Nephron progenitor cell (in vitro differentiated cells): ENCODE measurements at regions not wholly inside any gene's neighbourhood (a gene's known extent, or its start where the extent isn't known, plus 50 kb on each side); places are given as distances from the start of the nearest gene placed in this dataset.

Source experiments
- DNase-seq: peaks from one replicate; pipeline ENCODE4 v3.0.0; 2021
- H3K27ac Mint-ChIP-seq: 2 replicates; pipeline ENCODE4 v1.8.0; 2021; ENCODE audit warnings: mild to moderate bottlenecking, moderate library complexity, mixed read lengths
- H3K27me3 Mint-ChIP-seq: 2 replicates; pipeline ENCODE4 v1.8.0; 2021; ENCODE audit warnings: mild to moderate bottlenecking, low read depth, mixed read lengths; ENCODE audit not compliant: poor library complexity
- H3K36me3 Mint-ChIP-seq: 2 replicates; pipeline ENCODE4 v1.8.0; 2021; ENCODE audit warnings: low read depth, mixed read lengths
- H3K4me1 Mint-ChIP-seq: 2 replicates; pipeline ENCODE4 v1.8.0; 2021; ENCODE audit warnings: mixed read lengths
- H3K4me3 Mint-ChIP-seq: 2 replicates; pipeline ENCODE4 v1.8.0; 2021; ENCODE audit warnings: mild to moderate bottlenecking, moderate library complexity, mixed read lengths
- H3K9me3 Mint-ChIP-seq: 2 replicates; pipeline ENCODE4 v1.8.0; 2021; ENCODE audit warnings: mild to moderate bottlenecking, moderate library complexity, mixed read lengths
- TF ChIP-seq, protein P1 (sequence below): fragments of 200-600 bp; sonication (generic); IDR thresholded peaks from 2 replicates; pipeline ENCODE4 v1.5.0; 2021; ENCODE audit warnings: antibody characterized with exemption

DNA sequence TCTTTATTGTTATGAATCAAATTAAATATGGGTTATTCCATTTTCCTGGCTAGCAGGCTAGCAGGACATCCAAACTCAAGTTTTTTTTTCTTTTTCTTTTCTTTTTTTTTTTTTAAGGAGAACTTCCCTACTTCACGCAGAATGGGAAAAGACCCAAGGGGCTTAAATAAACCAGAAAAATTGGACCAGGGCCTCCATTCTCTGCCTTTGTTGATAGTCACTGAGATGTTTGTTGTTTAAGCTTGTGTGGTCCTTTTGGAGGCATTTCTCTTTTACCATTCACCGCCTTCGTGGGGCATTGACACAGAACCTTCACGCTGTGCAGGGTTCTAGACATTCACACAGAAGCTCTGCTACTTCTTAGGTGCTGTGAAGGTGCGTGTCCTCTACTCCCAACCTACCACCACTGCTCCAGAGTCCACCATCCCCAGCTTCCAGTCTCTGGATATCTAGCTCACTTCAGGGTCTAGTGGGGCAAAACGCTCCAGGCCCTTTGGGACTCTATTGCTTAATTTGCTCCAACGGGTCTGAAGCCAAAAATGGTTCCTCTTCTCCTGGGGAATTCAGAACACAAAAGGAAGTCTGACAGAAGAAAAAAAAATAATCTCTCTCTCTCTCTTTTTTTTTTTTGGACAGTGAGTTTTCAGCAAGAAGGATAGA, 301.3 kb downstream of the AEBP2 start:
- Mint-ChIP-seq H3K27ac (no peak overlapping the region), H3K27me3 (peaks cover 3% of the 10 kb centered on the region), H3K9me3 (no peaks in the 10 kb centered on the region), H3K4me1 (no peaks in the 10 kb centered on the region), H3K4me3 (no peak overlapping the region), H3K36me3 (no peaks in the 10 kb centered on the region)
- no peak for DNase-seq
- TF ChIP-seq, protein P1, sequence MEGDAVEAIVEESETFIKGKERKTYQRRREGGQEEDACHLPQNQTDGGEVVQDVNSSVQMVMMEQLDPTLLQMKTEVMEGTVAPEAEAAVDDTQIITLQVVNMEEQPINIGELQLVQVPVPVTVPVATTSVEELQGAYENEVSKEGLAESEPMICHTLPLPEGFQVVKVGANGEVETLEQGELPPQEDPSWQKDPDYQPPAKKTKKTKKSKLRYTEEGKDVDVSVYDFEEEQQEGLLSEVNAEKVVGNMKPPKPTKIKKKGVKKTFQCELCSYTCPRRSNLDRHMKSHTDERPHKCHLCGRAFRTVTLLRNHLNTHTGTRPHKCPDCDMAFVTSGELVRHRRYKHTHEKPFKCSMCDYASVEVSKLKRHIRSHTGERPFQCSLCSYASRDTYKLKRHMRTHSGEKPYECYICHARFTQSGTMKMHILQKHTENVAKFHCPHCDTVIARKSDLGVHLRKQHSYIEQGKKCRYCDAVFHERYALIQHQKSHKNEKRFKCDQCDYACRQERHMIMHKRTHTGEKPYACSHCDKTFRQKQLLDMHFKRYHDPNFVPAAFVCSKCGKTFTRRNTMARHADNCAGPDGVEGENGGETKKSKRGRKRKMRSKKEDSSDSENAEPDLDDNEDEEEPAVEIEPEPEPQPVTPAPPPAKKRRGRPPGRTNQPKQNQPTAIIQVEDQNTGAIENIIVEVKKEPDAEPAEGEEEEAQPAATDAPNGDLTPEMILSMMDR: no peak

DNA sequence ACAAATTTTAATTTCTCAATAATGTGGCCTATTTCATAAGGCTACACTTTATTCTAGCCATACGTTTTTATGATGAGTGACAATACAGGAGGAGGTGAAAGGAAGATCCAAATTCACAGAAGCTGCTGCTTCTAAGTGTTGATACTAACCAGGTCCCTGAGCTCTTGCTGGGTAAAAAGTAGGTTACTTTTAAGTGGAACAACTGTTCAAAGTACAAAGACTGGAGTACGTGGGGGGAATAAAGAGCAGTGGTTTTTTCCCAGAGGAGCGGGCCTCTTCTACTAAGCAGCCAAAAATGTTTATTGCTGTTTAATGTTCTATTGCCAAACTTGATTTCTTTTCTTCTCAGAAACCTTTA, 301.8 kb downstream of the AEBP2 start:
- Mint-ChIP-seq H3K4me1 (no peaks in the 10 kb centered on the region), H3K4me3 (no peak overlapping the region), H3K36me3 (no peaks in the 10 kb centered on the region), H3K9me3 (no peaks in the 10 kb centered on the region), H3K27me3 (no peaks in the 10 kb centered on the region), H3K27ac (no peak overlapping the region)
- DNase-seq: no peak
- TF ChIP-seq, protein P1: no peak

DNA sequence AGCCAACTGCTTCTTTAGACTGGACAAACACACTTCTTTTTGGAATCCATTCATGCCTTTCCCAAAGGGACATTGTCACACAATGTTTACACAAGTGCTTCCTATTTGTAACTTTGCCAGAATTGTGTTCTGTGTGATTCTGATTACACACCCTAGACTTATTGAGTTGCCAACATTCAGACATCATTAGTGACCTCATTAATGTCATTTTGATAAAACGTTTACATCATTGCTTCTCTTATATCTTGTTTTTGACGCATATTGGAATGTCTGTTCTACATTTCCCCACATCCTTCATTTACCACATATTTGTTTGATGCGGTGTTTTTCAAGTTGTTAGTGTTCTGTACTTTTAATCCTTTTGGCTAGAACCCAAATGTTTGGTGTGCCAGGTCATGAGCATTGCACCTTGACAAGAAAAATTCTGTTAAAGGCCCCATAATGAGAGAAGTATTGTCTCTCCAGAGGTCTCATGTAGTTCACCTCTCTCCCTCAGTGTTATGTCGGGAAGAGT, 305.5 kb downstream of the AEBP2 start:
- no peak overlapping the region for H3K27ac Mint-ChIP-seq
- H3K9me3 Mint-ChIP-seq: peaks cover 21% of the 10 kb centered on the region
- H3K4me3 Mint-ChIP-seq: no peak overlapping the region
- no peak for DNase-seq
- H3K4me1 Mint-ChIP-seq: no peaks in the 10 kb centered on the region
- H3K36me3 Mint-ChIP-seq: no peaks in the 10 kb centered on the region
- TF ChIP-seq, protein P1: no peak
- no peaks in the 10 kb centered on the region for H3K27me3 Mint-ChIP-seq

DNA sequence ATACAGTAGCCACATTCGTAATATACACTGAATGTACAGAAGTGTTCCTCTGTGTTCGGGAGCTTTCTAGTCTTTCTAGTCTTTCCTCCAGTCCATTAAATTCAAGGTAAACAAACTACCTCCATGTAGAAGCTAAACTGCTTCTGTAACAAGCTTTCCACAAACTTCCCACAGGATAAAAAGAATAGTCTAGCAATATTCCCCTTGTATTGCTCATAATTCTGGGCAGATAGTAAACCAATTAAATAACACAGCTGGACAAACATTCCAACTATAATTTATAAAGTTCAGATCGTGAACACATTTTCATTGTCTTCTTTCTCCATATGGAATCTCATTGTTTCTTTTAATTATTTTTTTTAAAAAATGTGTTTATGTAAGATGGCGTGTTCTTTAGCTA, 307.2 kb downstream of the AEBP2 start:
- H3K4me3 Mint-ChIP-seq: no peak overlapping the region
- no peak for DNase-seq
- H3K27ac Mint-ChIP-seq: no peak overlapping the region
- H3K9me3 Mint-ChIP-seq: peaks cover 26% of the 10 kb centered on the region
- no peaks in the 10 kb centered on the region for H3K4me1 Mint-ChIP-seq
- no peaks in the 10 kb centered on the region for H3K36me3 Mint-ChIP-seq
- TF ChIP-seq, protein P1: no peak
- H3K27me3 Mint-ChIP-seq: no peaks in the 10 kb centered on the region

DNA sequence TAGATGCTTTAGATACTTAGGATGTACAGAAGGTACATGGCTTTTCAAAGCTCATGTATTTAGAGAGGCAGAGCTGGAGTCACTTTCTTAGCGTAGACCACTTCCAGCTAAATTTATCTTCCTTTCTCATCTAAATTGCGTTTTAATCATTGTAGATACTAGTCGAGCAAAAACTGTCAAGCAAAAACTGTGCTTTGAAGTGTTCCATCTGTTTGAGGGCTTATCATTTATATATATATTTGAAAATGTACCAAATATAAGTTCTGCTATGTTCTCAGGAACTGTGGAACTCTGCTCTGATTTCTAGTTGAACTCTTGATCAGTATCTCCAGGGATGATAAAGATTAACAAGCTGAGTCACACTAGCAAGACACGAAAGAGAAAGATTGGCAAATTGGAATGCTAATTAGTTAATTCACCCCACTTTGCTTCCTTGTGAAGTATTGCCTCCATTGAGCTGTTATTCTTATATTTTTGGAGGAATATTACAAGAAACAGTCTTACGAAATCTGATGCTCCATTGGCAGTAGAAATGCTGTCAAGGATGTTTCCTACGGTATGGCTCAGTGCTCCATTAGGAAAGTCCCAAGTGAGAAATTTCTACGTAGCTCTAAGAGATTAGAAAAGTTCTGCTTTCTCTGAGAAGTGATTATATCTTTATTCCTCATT, 310.7 kb downstream of the AEBP2 start:
- H3K27ac Mint-ChIP-seq: no peak overlapping the region
- H3K9me3 Mint-ChIP-seq: peaks cover 44% of the 10 kb centered on the region
- no peak for DNase-seq
- H3K36me3 Mint-ChIP-seq: no peaks in the 10 kb centered on the region
- no peaks in the 10 kb centered on the region for H3K4me1 Mint-ChIP-seq
- H3K4me3 Mint-ChIP-seq: no peak overlapping the region
- TF ChIP-seq, protein P1: no peak
- H3K27me3 Mint-ChIP-seq: no peaks in the 10 kb centered on the region

DNA sequence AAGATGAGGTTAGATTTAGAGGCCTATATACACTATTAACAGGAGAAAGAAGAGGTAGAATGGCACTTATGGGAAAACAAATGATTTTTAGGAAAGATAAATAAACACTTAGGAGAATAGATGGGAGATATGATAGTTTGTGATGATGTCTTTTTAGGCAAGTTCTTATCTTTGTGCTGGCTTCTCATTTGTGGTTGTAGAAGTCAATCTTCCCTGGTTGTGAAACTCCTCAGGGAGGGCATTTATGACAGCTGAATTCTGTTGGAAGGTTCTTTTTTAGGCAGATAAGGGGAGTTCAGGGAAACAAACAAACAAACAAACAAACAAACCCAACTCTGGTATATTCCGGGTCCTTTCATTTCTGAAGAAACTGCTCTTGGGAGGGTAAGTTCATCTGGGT, 311.8 kb downstream of the AEBP2 start:
- Mint-ChIP-seq H3K9me3 (peaks cover 44% of the 10 kb centered on the region), H3K27ac (no peak overlapping the region), H3K4me1 (no peaks in the 10 kb centered on the region), H3K36me3 (no peaks in the 10 kb centered on the region), H3K27me3 (no peaks in the 10 kb centered on the region), H3K4me3 (no peak overlapping the region)
- TF ChIP-seq, protein P1: no peak
- DNase-seq: no peak
